Mesenchymal stem cell (in vitro differentiated cells and primary cell): ENCODE measurements at regions not wholly inside any gene's neighbourhood (a gene's known extent, or its start where the extent isn't known, plus 50 kb on each side); places are given as distances from the start of the nearest gene placed in this dataset.

Experiments used
- DNase-seq: peaks from one replicate; pipeline ENCODE4 v3.0.0-alpha.2; 2013
- H2AFZ ChIP-seq: one replicate; pipeline ENCODE4 v1.6.1; 2013; ENCODE audit warnings: low read depth, mild to moderate bottlenecking, control low read depth, inconsistent platforms, low read length, moderate library complexity
- H2AK5ac ChIP-seq: 2 replicates; pipeline ENCODE4 v1.6.1; 2013; ENCODE audit warnings: low read length, moderate library complexity, mild to moderate bottlenecking, inconsistent platforms; ENCODE audit not compliant: severe bottlenecking
- H2BK120ac ChIP-seq: one replicate; pipeline ENCODE4 v1.6.1; 2013; ENCODE audit warnings: low read depth, mild to moderate bottlenecking, inconsistent platforms, low read length, moderate library complexity
- H2BK12ac ChIP-seq, 2 experiments: one replicate each; pipeline ENCODE4 v1.6.1; 2013; ENCODE audit warnings: inconsistent platforms in 2 of 2, low read length in 2 of 2, mild to moderate bottlenecking in 2 of 2, moderate library complexity in 2 of 2, control low read depth in 1 of 2
- H2BK15ac ChIP-seq: one replicate; pipeline ENCODE4 v1.6.1; 2013; ENCODE audit warnings: mild to moderate bottlenecking, low read depth, inconsistent platforms; ENCODE audit not compliant: poor library complexity, severe bottlenecking
- H2BK5ac ChIP-seq: 2 replicates; pipeline ENCODE4 v1.6.1; 2013; ENCODE audit warnings: low read depth, mild to moderate bottlenecking, low read length, control low read depth, inconsistent platforms; ENCODE audit not compliant: poor library complexity, severe bottlenecking
- H3K14ac ChIP-seq, 2 experiments: one replicate each; pipeline ENCODE4 v1.6.1; 2013; ENCODE audit warnings: inconsistent platforms in 2 of 2, low read length in 2 of 2, control low read depth in 1 of 2, mild to moderate bottlenecking in 1 of 2, moderate library complexity in 1 of 2
- H3K18ac ChIP-seq, 2 experiments: one replicate each; pipeline ENCODE4 v1.6.1; 2013; ENCODE audit warnings: inconsistent platforms in 2 of 2, low read length in 2 of 2, control low read depth in 1 of 2, low read depth in 1 of 2, mild to moderate bottlenecking in 1 of 2
- H3K23ac ChIP-seq, 2 experiments: one replicate each; pipeline ENCODE4 v1.6.1; 2013; ENCODE audit warnings: inconsistent platforms in 2 of 2, low read length in 2 of 2, mild to moderate bottlenecking in 2 of 2, moderate library complexity in 2 of 2, control low read depth in 1 of 2
- H3K27ac ChIP-seq: 2 replicates; pipeline ENCODE4 v1.5.1; 2013; ENCODE audit warnings: mild to moderate bottlenecking, moderate library complexity, low read length, control low read depth, inconsistent platforms; ENCODE audit not compliant: poor library complexity, severe bottlenecking
- H3K27me3 ChIP-seq, 2 experiments: 2 replicates each; pipeline versions ENCODE4 v1.6.1 to v1.7.0; 2013; ENCODE audit warnings: low read length in 2 of 2, mild to moderate bottlenecking in 2 of 2, moderate library complexity in 2 of 2, control low read depth in 1 of 2, inconsistent platforms in 1 of 2; ENCODE audit not compliant: control insufficient read depth in 1 of 2, insufficient read depth in 1 of 2
- H3K36me3 ChIP-seq, 2 experiments: 2 replicates each; pipeline versions ENCODE4 v1.6.1 to v1.7.0; 2013; ENCODE audit warnings: low read length in 2 of 2, control low read depth in 1 of 2, inconsistent platforms in 1 of 2, low read depth in 1 of 2, mild to moderate bottlenecking in 1 of 2; ENCODE audit not compliant: insufficient read depth in 2 of 2, control insufficient read depth in 1 of 2
- H3K4ac ChIP-seq, 2 experiments: one replicate each; pipeline ENCODE4 v1.6.1; 2013; ENCODE audit warnings: inconsistent platforms in 2 of 2, low read length in 2 of 2, mild to moderate bottlenecking in 2 of 2, moderate library complexity in 2 of 2, control low read depth in 1 of 2, low read depth in 1 of 2
- H3K4me1 ChIP-seq: 2 replicates; pipeline ENCODE4 v1.6.1; 2013; ENCODE audit warnings: low read depth, low read length, control low read depth; ENCODE audit not compliant: control insufficient read depth, insufficient read depth
- H3K4me2 ChIP-seq: 2 replicates; pipeline ENCODE4 v1.6.1; 2013; ENCODE audit warnings: low read length, mild to moderate bottlenecking, inconsistent platforms; ENCODE audit not compliant: poor library complexity, severe bottlenecking
- H3K4me3 ChIP-seq, 2 experiments: 2 replicates each; pipeline versions ENCODE4 v1.5.1 to v1.7.0; 2013; ENCODE audit warnings: low read length in 2 of 2, mild to moderate bottlenecking in 2 of 2, control low read depth in 1 of 2, low read depth in 1 of 2; ENCODE audit not compliant: insufficient read depth in 1 of 2
- H3K79me1 ChIP-seq: replicated peaks from 2 replicates; pipeline ENCODE4 v1.6.1; 2013; ENCODE audit warnings: mild to moderate bottlenecking, control low read depth, low read length, inconsistent platforms; ENCODE audit not compliant: poor library complexity, severe bottlenecking
- H3K9ac ChIP-seq: 2 replicates; pipeline ENCODE4 v1.7.0; 2013; ENCODE audit warnings: mild to moderate bottlenecking, low read length, moderate library complexity
- H3K9me3 ChIP-seq: 2 replicates; pipeline ENCODE4 v1.7.0; 2013; ENCODE audit warnings: mild to moderate bottlenecking, low read length; ENCODE audit not compliant: control insufficient read depth
- H4K8ac ChIP-seq: one replicate; pipeline ENCODE4 v1.6.1; 2013; ENCODE audit warnings: inconsistent platforms, mild to moderate bottlenecking, low read length, moderate library complexity
- H4K91ac ChIP-seq: one replicate; pipeline ENCODE4 v1.6.1; 2013; ENCODE audit warnings: mild to moderate bottlenecking, low read length, inconsistent platforms
- WGBS: methylation state at CpG from one replicate; pipeline ENCODE4 v1.1.7; 2013; ENCODE audit warnings: mixed read lengths; 5-methylcytosine and 5-hydroxymethylcytosine counted together

DNA sequence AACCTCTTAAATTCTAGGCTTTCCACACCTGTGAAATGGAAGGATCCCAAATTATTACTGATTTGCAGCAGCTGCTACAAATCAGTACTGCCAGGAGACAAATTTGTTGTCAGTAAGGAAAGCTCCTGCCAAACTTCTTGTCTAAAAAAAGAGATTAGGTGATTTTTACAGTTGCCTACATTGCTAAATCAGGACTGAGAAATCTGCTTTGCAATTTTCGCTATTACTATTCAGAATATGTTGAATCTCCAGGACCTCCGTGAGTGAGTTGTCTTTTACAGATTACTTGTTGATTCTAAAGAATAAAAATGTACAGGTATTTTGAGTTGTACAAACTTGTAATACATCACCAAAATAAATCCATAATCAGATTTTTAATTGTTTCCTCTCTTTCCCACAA lies 1815.9 kb downstream of the PCDH9 start:
- Histone ChIP-seq H3K14ac (no peak overlapping the region), H3K4me1 (no peaks in the 10 kb centered on the region), H3K4me2 (no peak overlapping the region), H3K79me1 (no peaks in the 10 kb centered on the region), H3K4ac (no peak overlapping the region), H2BK120ac (no peak overlapping the region), H4K8ac (no peak overlapping the region), H3K4me3 (no peak overlapping the region), H2BK12ac (no peak overlapping the region), H3K9ac (no peak overlapping the region), H2BK5ac (no peak overlapping the region), H4K91ac (no peak overlapping the region), H3K9me3 (no peaks in the 10 kb centered on the region), H3K36me3 (no peaks in the 10 kb centered on the region), H3K23ac (no peak overlapping the region), H2AK5ac (no peak overlapping the region), H3K27ac (no peak overlapping the region), H3K27me3 (no peaks in the 10 kb centered on the region), H2AFZ (no peak overlapping the region), H2BK15ac (no peak overlapping the region), H3K18ac (no peak overlapping the region)
- WGBS, result no CpG with 5 or more reads among the region's 2 CpGs
- DNase-seq, result no peak

DNA sequence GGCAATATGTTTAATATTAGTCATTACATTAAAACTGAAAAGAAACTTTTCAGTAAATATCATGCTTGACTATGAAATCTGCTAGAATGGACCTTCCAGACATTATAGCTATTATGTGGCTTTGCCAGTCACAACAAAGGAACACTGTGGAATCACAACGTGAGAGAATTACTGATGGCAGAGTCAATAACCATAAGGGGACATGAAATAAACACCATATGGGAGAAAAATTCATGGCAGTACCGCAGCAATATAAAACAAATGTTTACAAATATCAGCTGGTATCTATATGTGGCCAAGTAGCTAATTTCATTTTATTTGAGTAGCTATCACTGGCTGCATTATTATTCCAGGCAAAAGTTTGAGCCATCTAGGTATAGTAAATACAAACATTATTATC lies 1818.6 kb downstream of the PCDH9 start:
- no peak overlapping the region for H3K18ac ChIP-seq
- H2BK12ac ChIP-seq, result no peak overlapping the region
- H2BK15ac ChIP-seq, result no peak overlapping the region
- H3K14ac ChIP-seq, result no peak overlapping the region
- H3K4me1 ChIP-seq, result no peaks in the 10 kb centered on the region
- no peak overlapping the region for H4K8ac ChIP-seq
- no peak overlapping the region for H2AK5ac ChIP-seq
- H3K36me3 ChIP-seq, result no peaks in the 10 kb centered on the region
- H4K91ac ChIP-seq, result no peak overlapping the region
- no peak overlapping the region for H2BK120ac ChIP-seq
- no peaks in the 10 kb centered on the region for H3K9me3 ChIP-seq
- WGBS, result 100% methylated on average over 1 of the region's 2 CpGs
- no peaks in the 10 kb centered on the region for H3K79me1 ChIP-seq
- H3K23ac ChIP-seq, result no peak overlapping the region
- H2AFZ ChIP-seq, result no peak overlapping the region
- DNase-seq, result no peak
- H2BK5ac ChIP-seq, result no peak overlapping the region
- no peak overlapping the region for H3K4me2 ChIP-seq
- no peak overlapping the region for H3K27ac ChIP-seq
- no peak overlapping the region for H3K4me3 ChIP-seq
- no peaks in the 10 kb centered on the region for H3K27me3 ChIP-seq
- no peak overlapping the region for H3K4ac ChIP-seq
- H3K9ac ChIP-seq, result no peak overlapping the region

DNA sequence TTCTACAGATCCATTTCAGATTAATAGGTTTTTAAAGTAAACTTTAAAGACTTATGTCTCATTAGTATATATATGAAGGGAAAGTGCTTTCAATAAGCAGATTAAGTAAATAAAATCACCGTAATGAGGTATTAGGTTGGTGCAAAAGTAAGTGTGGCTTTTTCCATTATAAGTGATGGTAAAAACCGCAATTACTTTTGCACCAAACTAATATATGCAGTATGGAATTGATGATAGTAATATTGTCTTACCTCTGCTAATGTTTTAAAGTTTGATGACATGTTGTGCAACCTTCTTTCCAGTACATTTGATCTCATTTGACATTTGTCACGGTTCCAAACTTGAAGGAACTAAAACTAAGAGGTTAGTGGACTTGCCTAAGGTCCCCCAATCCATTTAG lies 1819.3 kb downstream of the PCDH9 start:
- Histone ChIP-seq H4K91ac (no peak overlapping the region), H3K4me1 (no peaks in the 10 kb centered on the region), H2AFZ (no peak overlapping the region), H3K36me3 (no peaks in the 10 kb centered on the region), H3K4me3 (no peak overlapping the region), H3K23ac (no peak overlapping the region), H2BK15ac (no peak overlapping the region), H3K79me1 (no peaks in the 10 kb centered on the region), H3K27ac (no peak overlapping the region), H2AK5ac (no peak overlapping the region), H2BK120ac (no peak overlapping the region), H3K4ac (no peak overlapping the region), H3K18ac (no peak overlapping the region), H3K4me2 (no peak overlapping the region), H2BK12ac (no peak overlapping the region), H2BK5ac (no peak overlapping the region), H3K27me3 (no peaks in the 10 kb centered on the region), H3K14ac (no peak overlapping the region), H3K9me3 (no peaks in the 10 kb centered on the region), H3K9ac (no peak overlapping the region), H4K8ac (no peak overlapping the region)
- WGBS, result 100% methylated on average over 1 of the region's 3 CpGs
- no peak for DNase-seq

GRCh38 chr13:65401315-65401714 lies 1828.8 kb downstream of the PCDH9 start:
- no peak overlapping the region for H2BK120ac ChIP-seq
- H3K9ac ChIP-seq, result no peak overlapping the region
- no peak overlapping the region for H4K91ac ChIP-seq
- H2AK5ac ChIP-seq, result no peak overlapping the region
- H2BK12ac ChIP-seq, result no peak overlapping the region
- no peak overlapping the region for H3K23ac ChIP-seq
- H3K79me1 ChIP-seq, result no peaks in the 10 kb centered on the region
- H2BK15ac ChIP-seq, result no peak overlapping the region
- H4K8ac ChIP-seq, result no peak overlapping the region
- DNase-seq, result no peak
- no peaks in the 10 kb centered on the region for H3K36me3 ChIP-seq
- no peak overlapping the region for H3K4me2 ChIP-seq
- no peak overlapping the region for H3K4ac ChIP-seq
- no peaks in the 10 kb centered on the region for H3K27me3 ChIP-seq
- no peak overlapping the region for H3K27ac ChIP-seq
- no peak overlapping the region for H3K14ac ChIP-seq
- H3K4me1 ChIP-seq, result no peaks in the 10 kb centered on the region
- no peak overlapping the region for H2AFZ ChIP-seq
- H3K18ac ChIP-seq, result no peak overlapping the region
- H3K4me3 ChIP-seq, result no peak overlapping the region
- no peaks in the 10 kb centered on the region for H3K9me3 ChIP-seq
- no peak overlapping the region for H2BK5ac ChIP-seq
